GM21528 (cell line): ENCODE measurements at regions not wholly inside any gene's neighbourhood (a gene's known extent, or its start where the extent isn't known, plus 50 kb on each side); places are given as distances from the start of the nearest gene placed in this dataset.

Source experiments
- ATAC-seq: cut with Tn5 transposase; IDR thresholded peaks from one replicate; pipeline ENCODE4 v1.9.1; 2021; ENCODE audit warnings: mild to moderate bottlenecking, moderate library complexity; ENCODE audit not compliant: unreplicated experiment, low FRiP score

- ATAC-seq, result no peak
These were observed 123.2 kb upstream of the PRNP start for GRCh38 chr20:4563031-4563430.

- no peak for ATAC-seq
These were observed 125.6 kb upstream of the PRNP start for GRCh38 chr20:4560667-4561066.

- ATAC-seq, result no peak
These were observed 126.3 kb upstream of the PRNP start for GRCh38 chr20:4559906-4560305.

GRCh38 chr20:4559106-4559505 lies 127.2 kb upstream of the PRNP start:
- ATAC-seq, result no peak

DNA sequence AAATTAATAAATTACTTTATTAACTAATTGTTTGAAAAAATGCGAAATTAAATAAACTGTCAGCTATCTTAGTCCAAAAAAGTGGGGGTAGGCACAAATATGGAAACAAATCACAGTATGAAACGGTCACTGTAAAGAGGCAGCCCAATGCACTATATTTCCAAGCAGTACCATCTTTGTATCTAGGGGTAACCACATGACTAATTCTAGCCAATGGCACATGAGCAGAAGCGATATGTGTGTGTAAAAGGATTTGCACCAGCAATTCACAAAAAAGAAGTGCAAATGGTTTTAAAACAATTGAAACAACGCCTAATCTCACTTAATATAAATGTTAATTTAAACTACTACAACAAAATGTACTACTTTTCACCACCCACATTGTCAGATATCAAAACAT lies 129.5 kb upstream of the PRNP start:
- no peak for ATAC-seq

DNA sequence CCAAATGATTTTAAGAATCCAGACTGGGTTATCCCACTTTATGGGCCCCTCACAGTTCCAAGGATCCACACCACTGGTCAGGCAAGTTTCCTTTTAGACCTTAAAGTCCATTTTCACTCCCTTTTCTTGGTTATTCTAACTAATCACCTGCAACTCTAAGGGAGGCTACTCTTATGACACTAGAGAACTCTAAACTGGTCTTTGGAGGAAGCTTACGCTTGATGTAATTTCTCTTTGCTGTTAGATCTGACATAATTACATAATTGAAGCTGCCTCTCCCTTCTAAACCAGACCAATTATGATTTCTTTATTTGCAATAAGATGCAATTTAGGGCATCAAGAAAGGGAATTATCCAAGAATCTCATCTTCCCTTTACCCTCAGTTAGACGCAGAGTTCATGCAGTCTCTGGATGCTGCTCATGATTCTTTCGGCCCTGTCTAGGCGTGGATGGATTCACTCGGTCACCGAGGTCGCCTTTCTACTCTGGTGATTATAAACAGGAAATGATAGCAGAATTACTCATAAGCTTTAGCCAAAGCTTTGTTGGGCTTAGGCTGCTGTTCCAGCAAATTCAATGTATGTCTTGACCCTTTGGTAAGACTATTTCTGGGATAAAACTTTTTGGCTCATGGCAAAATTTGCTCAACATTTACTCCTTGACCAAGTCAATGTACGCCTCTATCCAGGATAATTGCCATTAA lies 130.9 kb upstream of the PRNP start:
- no peak for ATAC-seq

GRCh38 chr20:4554346-4554745 lies 131.9 kb upstream of the PRNP start:
- no peak for ATAC-seq

- no peak for ATAC-seq
These were observed 134.1 kb upstream of the PRNP start for GRCh38 chr20:4552075-4552640.

- ATAC-seq, result no peak
These were observed 135.5 kb upstream of the PRNP start for GRCh38 chr20:4550740-4551139.

DNA sequence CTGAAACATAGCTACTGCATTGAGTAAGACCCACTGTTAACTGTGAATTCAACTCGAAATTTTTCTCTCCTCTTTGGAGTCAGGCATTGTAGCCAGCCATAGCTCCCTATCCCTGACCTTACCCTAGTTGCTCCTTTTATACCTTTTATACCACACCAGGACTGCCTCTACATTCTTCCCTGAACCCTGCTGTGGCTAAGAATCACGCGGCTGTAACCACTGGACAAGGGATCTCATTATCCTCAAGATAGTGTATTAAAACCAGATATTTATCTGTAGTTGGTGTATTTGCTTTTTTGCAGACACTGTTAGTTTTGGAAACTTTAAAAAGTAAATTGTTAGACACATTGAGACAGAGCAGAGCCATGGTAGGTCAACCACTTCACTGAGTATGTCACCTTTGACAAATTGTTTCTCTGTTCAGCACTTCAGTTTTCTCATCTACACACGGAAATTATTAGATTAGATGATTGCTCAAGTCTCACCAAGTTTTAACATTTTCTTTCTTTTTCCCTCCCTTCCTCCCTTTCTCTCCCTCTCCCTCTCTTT lies 136.5 kb upstream of the PRNP start:
- no peak for ATAC-seq

DNA sequence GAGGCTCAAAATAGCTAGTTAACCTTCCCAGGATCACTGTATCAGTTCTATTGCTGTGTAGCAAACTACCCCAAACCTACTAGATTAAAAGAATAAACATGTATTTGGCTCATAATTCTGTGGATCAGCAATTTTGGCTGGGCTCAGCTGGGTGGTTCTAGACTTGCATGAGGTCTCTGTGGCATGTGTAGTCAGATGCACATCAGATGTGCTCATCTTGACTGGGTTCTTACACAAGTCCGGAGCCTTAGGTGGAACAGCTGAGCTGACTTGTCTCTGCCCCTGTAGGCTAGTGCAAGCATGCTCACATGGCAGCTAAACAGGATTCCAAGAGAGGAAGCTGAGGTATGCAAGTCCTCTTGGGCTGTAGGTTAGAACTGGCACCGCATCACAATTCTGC lies 137.7 kb upstream of the PRNP start:
- ATAC-seq, result no peak

DNA sequence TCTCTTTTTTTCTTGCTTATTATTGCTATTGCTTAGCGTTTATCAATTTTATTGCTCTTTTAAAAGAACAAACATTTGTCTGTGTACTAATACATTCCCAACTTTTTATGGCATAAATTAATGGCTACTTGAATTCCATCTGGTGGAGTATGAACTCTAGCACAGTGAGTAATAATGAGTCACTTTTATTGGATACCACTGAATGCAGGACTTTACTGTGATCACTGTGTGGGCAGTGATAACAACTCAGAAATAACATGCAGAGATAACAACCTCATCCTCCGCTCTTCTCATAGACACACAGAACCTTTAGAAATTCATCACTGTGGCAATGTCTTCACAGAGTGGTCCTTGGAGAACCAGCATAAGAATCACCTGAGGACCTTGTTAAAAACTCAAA lies 139.5 kb upstream of the PRNP start:
- no peak for ATAC-seq

- ATAC-seq, result no peak
These were observed 139.9 kb upstream of the PRNP start for GRCh38 chr20:4546342-4546741.

DNA sequence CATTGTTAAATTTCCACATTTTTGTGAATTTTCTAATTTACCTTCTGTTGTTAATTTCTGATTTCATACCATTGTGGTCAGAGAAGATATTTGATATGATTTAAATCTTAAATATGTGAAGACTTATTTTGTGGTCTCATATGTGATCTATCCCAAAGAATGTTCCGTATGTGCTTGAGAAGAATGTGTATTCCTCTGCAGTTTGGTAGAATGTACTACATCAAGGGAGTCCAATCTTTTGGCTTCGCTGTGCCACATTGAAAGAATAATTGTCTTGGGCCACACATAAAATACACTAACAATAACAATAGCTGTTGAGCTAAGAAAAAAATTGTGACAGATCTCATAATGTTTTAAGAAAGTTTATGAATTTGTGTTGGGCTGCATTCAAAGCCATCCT lies 140.7 kb upstream of the PRNP start:
- ATAC-seq, result no peak

- no peak for ATAC-seq
These were observed 141.5 kb upstream of the PRNP start for GRCh38 chr20:4544765-4545164.

DNA sequence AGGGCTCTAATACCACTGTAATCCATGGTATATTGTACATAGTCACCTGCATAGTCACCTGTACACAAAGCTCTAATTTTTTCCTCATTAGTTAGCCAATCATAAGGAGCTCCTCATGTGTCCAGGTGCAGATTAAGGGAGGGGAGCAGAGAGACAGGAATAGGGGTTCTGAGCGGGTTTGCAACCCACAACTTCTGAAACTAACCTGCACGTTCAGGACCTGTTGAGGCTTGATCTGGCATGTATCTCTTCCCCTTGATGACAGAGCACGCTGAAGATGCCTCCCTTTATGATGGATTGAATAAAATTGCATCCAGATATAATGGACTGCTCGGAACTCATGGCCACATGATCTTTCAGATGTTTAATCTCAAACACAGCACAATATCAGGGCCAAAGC lies 144.0 kb upstream of the PRNP start:
- no peak for ATAC-seq

- ATAC-seq, result no peak
These were observed 151.9 kb upstream of the PRNP start for GRCh38 chr20:4534315-4534714.

DNA sequence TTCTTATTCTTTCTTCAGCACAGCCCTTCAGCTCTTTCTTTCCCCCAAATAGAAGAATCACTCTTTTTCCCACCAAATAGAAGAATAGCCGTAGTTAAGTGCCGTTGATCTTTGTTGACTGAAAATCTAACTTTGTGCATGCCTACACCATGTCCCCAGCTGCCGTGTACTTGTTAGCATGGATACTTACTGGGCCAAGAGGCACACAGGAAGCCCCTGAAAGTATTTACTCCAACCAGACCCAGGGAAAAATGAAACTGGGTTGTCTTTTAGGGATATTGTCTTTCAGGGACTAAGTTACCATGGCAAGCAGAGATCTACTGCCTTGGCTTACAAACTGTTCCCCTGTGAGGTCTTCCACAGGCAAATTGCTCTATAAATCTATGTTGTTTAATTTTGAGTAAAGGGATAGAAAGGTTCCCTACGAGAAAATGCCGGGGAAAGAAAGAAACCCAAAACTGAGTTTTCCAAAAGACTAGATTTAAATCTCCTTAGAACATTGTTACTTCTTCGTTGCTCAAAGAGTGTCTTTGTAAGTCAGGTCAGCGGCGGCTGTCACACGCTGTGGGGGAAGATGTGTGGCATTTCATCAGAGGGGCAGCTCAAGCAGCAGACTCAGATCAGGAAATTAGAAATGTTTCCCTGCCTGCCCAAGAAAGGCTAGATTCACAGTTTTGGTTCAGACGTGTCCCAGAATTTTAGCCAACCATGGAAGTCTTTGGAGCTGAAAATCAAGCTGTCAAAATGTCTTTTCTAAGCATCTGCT lies 152.7 kb upstream of the PRNP start:
- no peak for ATAC-seq

DNA sequence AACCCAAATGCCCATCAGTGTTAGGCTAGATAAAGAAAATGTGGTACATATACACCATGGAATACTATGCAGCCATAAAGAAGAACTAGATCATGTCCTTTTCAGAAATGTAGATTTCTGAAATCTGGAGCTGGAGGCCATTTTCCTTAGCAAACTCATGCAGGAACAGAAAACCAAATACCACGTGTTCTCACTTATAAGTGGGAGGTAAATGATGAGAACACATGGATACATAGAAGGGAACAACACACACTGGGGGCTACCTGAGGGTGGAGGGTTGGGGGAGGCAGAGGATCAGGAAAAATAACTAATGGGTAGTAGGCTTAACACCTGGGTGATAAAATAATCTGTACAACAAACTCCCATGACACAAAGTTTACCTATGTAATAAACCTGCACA lies 153.5 kb upstream of the PRNP start:
- no peak for ATAC-seq

DNA sequence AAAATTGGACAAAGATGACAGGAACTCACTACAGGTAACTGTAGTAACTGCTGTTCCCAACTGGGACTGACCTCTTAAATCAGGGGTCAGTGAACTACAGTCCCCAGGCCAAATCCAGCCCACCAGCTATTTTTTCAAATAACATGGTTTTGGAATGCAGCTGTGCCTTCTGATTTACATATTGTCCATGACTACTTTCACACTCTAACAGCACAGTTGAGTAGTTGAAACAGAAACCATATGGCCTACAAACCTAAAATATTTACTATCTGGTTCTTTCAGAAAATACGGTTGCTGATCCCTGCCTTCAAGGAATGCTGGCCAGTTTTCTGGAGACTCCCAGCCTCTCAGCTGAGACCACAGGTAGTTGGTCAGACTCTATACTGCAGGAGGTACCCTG lies 161.5 kb upstream of the PRNP start:
- no peak for ATAC-seq

DNA sequence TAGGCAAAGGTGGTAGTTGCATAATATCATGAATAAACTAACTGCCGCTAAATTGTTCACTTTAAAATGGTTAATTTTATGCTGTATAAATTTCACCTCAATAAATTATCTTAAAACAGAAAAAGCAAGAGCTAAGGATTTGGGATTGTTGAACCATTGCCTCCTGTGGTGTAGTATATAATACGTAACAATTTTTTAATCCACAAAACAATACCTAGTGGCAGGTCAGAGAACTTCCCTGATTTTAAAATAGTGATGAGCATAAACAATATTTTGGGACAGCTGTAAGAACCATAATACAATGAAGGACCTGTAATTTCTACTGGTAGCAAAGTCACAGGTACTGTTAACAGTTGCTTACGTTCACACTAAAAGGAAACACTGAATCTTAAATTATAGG lies 161.9 kb upstream of the PRNP start:
- ATAC-seq, result no peak

DNA sequence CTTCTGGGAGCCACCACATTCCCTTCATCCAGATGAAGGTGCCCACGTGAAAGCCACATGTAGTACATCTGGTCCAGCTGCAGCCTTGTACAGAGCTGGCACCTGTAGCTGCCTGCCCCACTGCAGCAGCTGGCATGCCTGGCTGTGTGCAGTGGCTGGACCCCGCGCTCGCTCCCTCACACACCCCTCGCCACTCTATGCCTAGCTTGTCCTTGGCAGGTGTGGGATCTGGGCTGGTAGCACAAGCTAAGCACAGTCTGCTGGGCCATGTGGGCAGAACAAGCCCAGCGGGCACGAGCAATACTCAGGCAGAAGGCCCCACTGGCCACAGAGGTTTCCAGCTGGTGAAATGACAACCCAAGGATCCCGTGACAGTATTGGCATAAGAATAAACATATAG lies 163.9 kb upstream of the PRNP start:
- no peak for ATAC-seq
